ENCODE measurements at regions not wholly inside any gene's neighbourhood (a gene's known extent, or its start where the extent isn't known, plus 50 kb on each side); places are given as distances from the start of the nearest gene placed in this dataset.

GRCh38 chr6:119974430-119975159 lies 625.0 kb upstream of the MAN1A1 start:
- Histone ChIP-seq H3K4me1 (no peaks in the 10 kb centered on the region), H3K27me3 (no peaks in the 10 kb centered on the region), H3K4me3 (no peak overlapping the region), H3K27ac (no peak overlapping the region), H3K9me3 (no peaks in the 10 kb centered on the region), H3K36me3 (no peaks in the 10 kb centered on the region)
- intact Hi-C loops (cut with DNase I), result no loop called here
- DNase-seq (ENCODE audit: low spot score in 2 of 2), result no peak
- TF ChIP-seq, protein P1, sequence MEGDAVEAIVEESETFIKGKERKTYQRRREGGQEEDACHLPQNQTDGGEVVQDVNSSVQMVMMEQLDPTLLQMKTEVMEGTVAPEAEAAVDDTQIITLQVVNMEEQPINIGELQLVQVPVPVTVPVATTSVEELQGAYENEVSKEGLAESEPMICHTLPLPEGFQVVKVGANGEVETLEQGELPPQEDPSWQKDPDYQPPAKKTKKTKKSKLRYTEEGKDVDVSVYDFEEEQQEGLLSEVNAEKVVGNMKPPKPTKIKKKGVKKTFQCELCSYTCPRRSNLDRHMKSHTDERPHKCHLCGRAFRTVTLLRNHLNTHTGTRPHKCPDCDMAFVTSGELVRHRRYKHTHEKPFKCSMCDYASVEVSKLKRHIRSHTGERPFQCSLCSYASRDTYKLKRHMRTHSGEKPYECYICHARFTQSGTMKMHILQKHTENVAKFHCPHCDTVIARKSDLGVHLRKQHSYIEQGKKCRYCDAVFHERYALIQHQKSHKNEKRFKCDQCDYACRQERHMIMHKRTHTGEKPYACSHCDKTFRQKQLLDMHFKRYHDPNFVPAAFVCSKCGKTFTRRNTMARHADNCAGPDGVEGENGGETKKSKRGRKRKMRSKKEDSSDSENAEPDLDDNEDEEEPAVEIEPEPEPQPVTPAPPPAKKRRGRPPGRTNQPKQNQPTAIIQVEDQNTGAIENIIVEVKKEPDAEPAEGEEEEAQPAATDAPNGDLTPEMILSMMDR (IDR thresholded peaks at IDR 0.05), result no peak

- TF ChIP-seq, protein P1 (IDR thresholded peaks at IDR 0.05), result no peak
Observed at GRCh38 chr6:119966484-119966883, 616.9 kb upstream of the MAN1A1 start.

DNA sequence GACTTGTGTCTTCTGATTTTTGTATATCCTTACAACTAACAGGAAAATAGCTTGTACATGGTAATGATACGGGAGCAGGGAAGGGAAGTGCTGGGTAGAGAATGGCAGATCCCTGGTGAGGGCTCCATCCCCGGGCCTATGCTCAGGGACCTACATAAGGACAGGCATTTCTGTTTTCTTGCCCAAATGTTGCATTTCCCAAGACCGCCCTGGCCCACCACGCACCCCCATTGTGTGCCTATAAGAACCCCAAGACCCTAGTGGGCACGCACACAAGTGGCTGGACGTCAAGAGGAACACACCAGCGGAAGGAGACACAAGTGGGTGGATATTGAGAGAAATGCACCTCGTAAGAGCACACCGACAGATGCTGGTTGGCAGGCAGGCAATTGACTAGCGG lies 616.3 kb upstream of the MAN1A1 start:
- no peaks in the 10 kb centered on the region for H3K4me1 ChIP-seq
- no peaks in the 10 kb centered on the region for H3K9me3 ChIP-seq
- no peaks in the 10 kb centered on the region for H3K27me3 ChIP-seq
- no peak overlapping the region for H3K27ac ChIP-seq
- H3K36me3 ChIP-seq, result no peaks in the 10 kb centered on the region
- TF ChIP-seq, protein P1 (IDR thresholded peaks at IDR 0.05), result no peak
- intact Hi-C loops (cut with DNase I), result no loop called here
- DNase-seq (ENCODE audit: low spot score in 2 of 2), result no peak
- H3K4me3 ChIP-seq, result no peak overlapping the region

More at GRCh38 chr6:119966484-119966883, 616.9 kb upstream of the MAN1A1 start:
- Histone ChIP-seq H3K36me3 (no peaks in the 10 kb centered on the region), H3K4me1 (no peaks in the 10 kb centered on the region), H3K27ac (no peak overlapping the region), H3K9me3 (no peaks in the 10 kb centered on the region), H3K4me3 (no peak overlapping the region), H3K27me3 (no peaks in the 10 kb centered on the region)
- intact Hi-C loops (cut with DNase I), result no loop called here
- DNase-seq (ENCODE audit: low spot score in 2 of 2), result no peak

- TF ChIP-seq, protein P1 (IDR thresholded peaks at IDR 0.05), result no peak
- intact Hi-C loops (cut with DNase I), result no loop called here
- H3K27me3 ChIP-seq, result no peaks in the 10 kb centered on the region
Observed at GRCh38 chr6:119965008-119965407, 615.4 kb upstream of the MAN1A1 start.

DNA sequence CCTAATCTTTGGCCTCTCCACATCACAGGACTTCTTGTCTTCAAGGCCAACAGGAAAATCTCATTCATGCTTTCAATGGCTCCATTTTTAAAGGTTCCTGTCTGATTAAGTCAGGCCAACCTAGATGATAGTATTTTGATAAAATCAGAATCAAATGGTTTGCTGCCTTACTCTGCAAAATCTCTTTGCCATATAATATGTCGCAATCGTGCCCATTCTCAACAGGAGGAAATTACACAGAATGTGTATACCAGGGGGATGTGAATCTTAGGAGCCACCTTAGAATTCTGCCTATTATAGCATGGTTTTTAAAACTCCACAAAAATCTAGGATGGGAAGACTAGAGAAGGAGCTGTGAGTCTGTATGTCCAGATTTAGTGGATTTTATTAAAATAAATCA lies 612.9 kb upstream of the MAN1A1 start:
- H3K27me3 ChIP-seq, result no peaks in the 10 kb centered on the region
- H3K27ac ChIP-seq, result no peak overlapping the region
- no peaks in the 10 kb centered on the region for H3K36me3 ChIP-seq
- no peaks in the 10 kb centered on the region for H3K4me1 ChIP-seq
- intact Hi-C loops (cut with DNase I), result no loop called here
- no peak for DNase-seq (ENCODE audit: low spot score in 2 of 2)
- no peak overlapping the region for H3K4me3 ChIP-seq
- no peaks in the 10 kb centered on the region for H3K9me3 ChIP-seq
- TF ChIP-seq, protein P1 (IDR thresholded peaks at IDR 0.05), result no peak

More at GRCh38 chr6:119965008-119965407, 615.4 kb upstream of the MAN1A1 start:
- Histone ChIP-seq H3K9me3 (no peaks in the 10 kb centered on the region), H3K4me1 (no peaks in the 10 kb centered on the region), H3K4me3 (no peak overlapping the region), H3K36me3 (no peaks in the 10 kb centered on the region), H3K27ac (no peak overlapping the region)
- no peak for DNase-seq (ENCODE audit: low spot score in 2 of 2)

Measured in ascending aorta (tissue), 2 donors.